ENCODE measurements at regions not wholly inside any gene's neighbourhood (a gene's known extent, or its start where the extent isn't known, plus 50 kb on each side); places are given as distances from the start of the nearest gene placed in this dataset.

GRCh38 chr7:113464096-113464855, 345.9 kb upstream of the SMIM30 start:
- 88 to 100% methylated on average over 1 to 2 of the region's 3 CpGs for WGBS, 2 experiments (ENCODE audit: insufficient coverage in 2 of 2)
- H3K9me3 ChIP-seq (ENCODE audit: control insufficient read depth, low read length): peaks cover 4% of the 10 kb centered on the region

GRCh38 chr7:113460067-113460466, 341.7 kb upstream of the SMIM30 start:
- WGBS, 2 experiments (ENCODE audit: insufficient coverage in 2 of 2): 81 to 90% methylated on average over 4 to 5 of the region's 5 CpGs
- Histone ChIP-seq H3K27ac (ENCODE audit: low read depth, low read length, severe bottlenecking) (no peak overlapping the region), H3K36me3 (ENCODE audit: control insufficient read depth, insufficient read depth, low read length) (no peaks in the 10 kb centered on the region), H3K4me3 (ENCODE audit: extremely low read depth, insufficient read depth, low read length, poor library complexity, severe bottlenecking) (no peak overlapping the region), H3K4me1 (ENCODE audit: control insufficient read depth, insufficient read depth, low read length, poor library complexity, severe bottlenecking) (no peaks in the 10 kb centered on the region), H3K9me3 (ENCODE audit: control insufficient read depth, low read length) (no peaks in the 10 kb centered on the region)

More at GRCh38 chr7:113464096-113464855, 345.9 kb upstream of the SMIM30 start:
- no peaks in the 10 kb centered on the region for H3K4me1 ChIP-seq (ENCODE audit: control insufficient read depth, insufficient read depth, low read length, poor library complexity, severe bottlenecking)
- no peak overlapping the region for H3K27ac ChIP-seq (ENCODE audit: low read depth, low read length, severe bottlenecking)
- H3K36me3 ChIP-seq (ENCODE audit: control insufficient read depth, insufficient read depth, low read length): no peaks in the 10 kb centered on the region
- no peak overlapping the region for H3K4me3 ChIP-seq (ENCODE audit: extremely low read depth, insufficient read depth, low read length, poor library complexity, severe bottlenecking)

- H3K36me3 ChIP-seq (ENCODE audit: control insufficient read depth, insufficient read depth, low read length): no peaks in the 10 kb centered on the region
- no peaks in the 10 kb centered on the region for H3K4me1 ChIP-seq (ENCODE audit: control insufficient read depth, insufficient read depth, low read length, poor library complexity, severe bottlenecking)
Observed at GRCh38 chr7:113456533-113456932, 338.2 kb upstream of the SMIM30 start.

GRCh38 chr7:113454597-113455169, 336.3 kb upstream of the SMIM30 start:
- no peaks in the 10 kb centered on the region for H3K9me3 ChIP-seq (ENCODE audit: control insufficient read depth, low read length)
- H3K4me3 ChIP-seq (ENCODE audit: extremely low read depth, insufficient read depth, low read length, poor library complexity, severe bottlenecking): no peak overlapping the region
- H3K4me1 ChIP-seq (ENCODE audit: control insufficient read depth, insufficient read depth, low read length, poor library complexity, severe bottlenecking): no peaks in the 10 kb centered on the region
- H3K27ac ChIP-seq (ENCODE audit: low read depth, low read length, severe bottlenecking): no peak overlapping the region
- 80% methylated on average over 2 of the region's 3 CpGs; no CpG with 5 or more reads in 1 of the 2 experiments for WGBS, 2 experiments (ENCODE audit: insufficient coverage in 2 of 2)
- H3K36me3 ChIP-seq (ENCODE audit: control insufficient read depth, insufficient read depth, low read length): no peaks in the 10 kb centered on the region

More at GRCh38 chr7:113456533-113456932, 338.2 kb upstream of the SMIM30 start:
- Histone ChIP-seq H3K9me3 (ENCODE audit: control insufficient read depth, low read length) (no peaks in the 10 kb centered on the region), H3K27ac (ENCODE audit: low read depth, low read length, severe bottlenecking) (no peak overlapping the region), H3K4me3 (ENCODE audit: extremely low read depth, insufficient read depth, low read length, poor library complexity, severe bottlenecking) (no peak overlapping the region)
- WGBS, 2 experiments (ENCODE audit: insufficient coverage in 2 of 2): 81 to 85% methylated on average over 7 to 9 of the region's 11 CpGs

GRCh38 chr7:113452245-113452644, 333.9 kb upstream of the SMIM30 start:
- no peak overlapping the region for H3K27ac ChIP-seq (ENCODE audit: low read depth, low read length, severe bottlenecking)
- 76 to 79% methylated on average over 3 of the region's 4 CpGs for WGBS, 2 experiments (ENCODE audit: insufficient coverage in 2 of 2)
- no peaks in the 10 kb centered on the region for H3K9me3 ChIP-seq (ENCODE audit: control insufficient read depth, low read length)
- no peaks in the 10 kb centered on the region for H3K36me3 ChIP-seq (ENCODE audit: control insufficient read depth, insufficient read depth, low read length)
- H3K4me1 ChIP-seq (ENCODE audit: control insufficient read depth, insufficient read depth, low read length, poor library complexity, severe bottlenecking): no peaks in the 10 kb centered on the region
- no peak overlapping the region for H3K4me3 ChIP-seq (ENCODE audit: extremely low read depth, insufficient read depth, low read length, poor library complexity, severe bottlenecking)

- no peaks in the 10 kb centered on the region for H3K4me1 ChIP-seq (ENCODE audit: control insufficient read depth, insufficient read depth, low read length, poor library complexity, severe bottlenecking)
- no peaks in the 10 kb centered on the region for H3K9me3 ChIP-seq (ENCODE audit: control insufficient read depth, low read length)
- no peaks in the 10 kb centered on the region for H3K36me3 ChIP-seq (ENCODE audit: control insufficient read depth, insufficient read depth, low read length)
- H3K27ac ChIP-seq (ENCODE audit: low read depth, low read length, severe bottlenecking): no peak overlapping the region
- WGBS, 2 experiments (ENCODE audit: insufficient coverage in 2 of 2): no CpG with 5 or more reads among the region's 2 CpGs
- no peak overlapping the region for H3K4me3 ChIP-seq (ENCODE audit: extremely low read depth, insufficient read depth, low read length, poor library complexity, severe bottlenecking)
Observed at GRCh38 chr7:113446791-113447190, 328.4 kb upstream of the SMIM30 start.

- no peaks in the 10 kb centered on the region for H3K4me1 ChIP-seq (ENCODE audit: control insufficient read depth, insufficient read depth, low read length, poor library complexity, severe bottlenecking)
- no peak overlapping the region for H3K4me3 ChIP-seq (ENCODE audit: extremely low read depth, insufficient read depth, low read length, poor library complexity, severe bottlenecking)
- H3K9me3 ChIP-seq (ENCODE audit: control insufficient read depth, low read length): no peaks in the 10 kb centered on the region
- H3K27ac ChIP-seq (ENCODE audit: low read depth, low read length, severe bottlenecking): no peak overlapping the region
- no peaks in the 10 kb centered on the region for H3K36me3 ChIP-seq (ENCODE audit: control insufficient read depth, insufficient read depth, low read length)
Observed at GRCh38 chr7:113446391-113446790, 328.0 kb upstream of the SMIM30 start.

- H3K9me3 ChIP-seq (ENCODE audit: control insufficient read depth, low read length): no peaks in the 10 kb centered on the region
- no peak overlapping the region for H3K4me3 ChIP-seq (ENCODE audit: extremely low read depth, insufficient read depth, low read length, poor library complexity, severe bottlenecking)
- H3K27ac ChIP-seq (ENCODE audit: low read depth, low read length, severe bottlenecking): no peak overlapping the region
- no peaks in the 10 kb centered on the region for H3K4me1 ChIP-seq (ENCODE audit: control insufficient read depth, insufficient read depth, low read length, poor library complexity, severe bottlenecking)
- no peaks in the 10 kb centered on the region for H3K36me3 ChIP-seq (ENCODE audit: control insufficient read depth, insufficient read depth, low read length)
Observed at GRCh38 chr7:113444261-113444660, 325.9 kb upstream of the SMIM30 start.

GRCh38 chr7:113440173-113440572, 321.8 kb upstream of the SMIM30 start:
- Histone ChIP-seq H3K4me3 (ENCODE audit: extremely low read depth, insufficient read depth, low read length, poor library complexity, severe bottlenecking) (no peak overlapping the region), H3K27ac (ENCODE audit: low read depth, low read length, severe bottlenecking) (no peak overlapping the region), H3K36me3 (ENCODE audit: control insufficient read depth, insufficient read depth, low read length) (no peaks in the 10 kb centered on the region), H3K9me3 (ENCODE audit: control insufficient read depth, low read length) (no peaks in the 10 kb centered on the region), H3K4me1 (ENCODE audit: control insufficient read depth, insufficient read depth, low read length, poor library complexity, severe bottlenecking) (no peaks in the 10 kb centered on the region)
- WGBS, 2 experiments (ENCODE audit: insufficient coverage in 2 of 2): no CpG with 5 or more reads among the region's 2 CpGs

- no peaks in the 10 kb centered on the region for H3K4me1 ChIP-seq (ENCODE audit: control insufficient read depth, insufficient read depth, low read length, poor library complexity, severe bottlenecking)
- no peak overlapping the region for H3K4me3 ChIP-seq (ENCODE audit: extremely low read depth, insufficient read depth, low read length, poor library complexity, severe bottlenecking)
- WGBS, 2 experiments (ENCODE audit: insufficient coverage in 2 of 2): 67 to 86% methylated on average over 1 to 3 of the region's 4 CpGs
- no peak overlapping the region for H3K27ac ChIP-seq (ENCODE audit: low read depth, low read length, severe bottlenecking)
- no peaks in the 10 kb centered on the region for H3K9me3 ChIP-seq (ENCODE audit: control insufficient read depth, low read length)
- H3K36me3 ChIP-seq (ENCODE audit: control insufficient read depth, insufficient read depth, low read length): no peaks in the 10 kb centered on the region
Observed at GRCh38 chr7:113431406-113431805, 313.1 kb upstream of the SMIM30 start.

- H3K4me1 ChIP-seq (ENCODE audit: control insufficient read depth, insufficient read depth, low read length, poor library complexity, severe bottlenecking): no peaks in the 10 kb centered on the region
- WGBS, 2 experiments (ENCODE audit: insufficient coverage in 2 of 2): 81 to 100% methylated on average over 2 to 3 of the region's 6 CpGs
- H3K4me3 ChIP-seq (ENCODE audit: extremely low read depth, insufficient read depth, low read length, poor library complexity, severe bottlenecking): no peak overlapping the region
- no peak overlapping the region for H3K27ac ChIP-seq (ENCODE audit: low read depth, low read length, severe bottlenecking)
- H3K9me3 ChIP-seq (ENCODE audit: control insufficient read depth, low read length): no peaks in the 10 kb centered on the region
- H3K36me3 ChIP-seq (ENCODE audit: control insufficient read depth, insufficient read depth, low read length): no peaks in the 10 kb centered on the region
Observed at GRCh38 chr7:113424185-113424817, 305.9 kb upstream of the SMIM30 start.
